ENCODE measurements at regions not wholly inside any gene's neighbourhood (a gene's known extent, or its start where the extent isn't known, plus 50 kb on each side); places are given as distances from the start of the nearest gene placed in this dataset.

- TF ChIP-seq YY1 (IDR thresholded peaks at IDR 0.05; ENCODE audit: low read depth, low read length) = no peak
- TF ChIP-seq SIX5 (IDR thresholded peaks at IDR 0.05; ENCODE audit: low read depth, low read length) = no peak
- no peak for TF ChIP-seq RFX5 (IDR thresholded peaks at IDR 0.05; ENCODE audit: borderline replicate concordance, low read depth, low read length)
- no peak for TF ChIP-seq SIN3A (conservative IDR thresholded peaks at IDR 0.05 in 1 of 2, IDR thresholded peaks at IDR 0.05 in 1 of 2; ENCODE audit: low read depth in 1 of 2, low read length in 2 of 2)
- TF ChIP-seq BCL11A (IDR thresholded peaks at IDR 0.05; ENCODE audit: low read depth in 2 of 2, low read length in 2 of 2) = no peak
- TF ChIP-seq EGR1 (IDR thresholded peaks at IDR 0.05; ENCODE audit: borderline replicate concordance, low read depth, low read length) = no peak
- no peak for TF ChIP-seq BACH1 (IDR thresholded peaks at IDR 0.05; ENCODE audit: low read length)
Measured at GRCh38 chr4:110778521-110778920, 155.6 kb upstream of the PITX2 start (continued).
